ENCODE measurements at regions not wholly inside any gene's neighbourhood (a gene's known extent, or its start where the extent isn't known, plus 50 kb on each side); places are given as distances from the start of the nearest gene placed in this dataset.

- no peaks in the 10 kb centered on the region for H3K79me2 ChIP-seq (ENCODE audit: insufficient read depth, low read length)
- no peaks in the 10 kb centered on the region for H3K36me3 ChIP-seq (ENCODE audit: low read length)
- no peak overlapping the region for H3K4me2 ChIP-seq (ENCODE audit: low read depth, low read length, poor library complexity, severe bottlenecking)
- H3K27ac ChIP-seq (ENCODE audit: low read depth, low read length): no peak overlapping the region
- no peaks in the 10 kb centered on the region for H4K20me1 ChIP-seq (ENCODE audit: low read depth, low read length)
- H3K9me3 ChIP-seq (ENCODE audit: insufficient read depth, low read length): peaks cover 7% of the 10 kb centered on the region; the same call in 1 of the 2 replicates
- H3K4me3 ChIP-seq (ENCODE audit: insufficient read depth, low read length, poor library complexity, severe bottlenecking): no peak overlapping the region
- TF ChIP-seq, protein P1, sequence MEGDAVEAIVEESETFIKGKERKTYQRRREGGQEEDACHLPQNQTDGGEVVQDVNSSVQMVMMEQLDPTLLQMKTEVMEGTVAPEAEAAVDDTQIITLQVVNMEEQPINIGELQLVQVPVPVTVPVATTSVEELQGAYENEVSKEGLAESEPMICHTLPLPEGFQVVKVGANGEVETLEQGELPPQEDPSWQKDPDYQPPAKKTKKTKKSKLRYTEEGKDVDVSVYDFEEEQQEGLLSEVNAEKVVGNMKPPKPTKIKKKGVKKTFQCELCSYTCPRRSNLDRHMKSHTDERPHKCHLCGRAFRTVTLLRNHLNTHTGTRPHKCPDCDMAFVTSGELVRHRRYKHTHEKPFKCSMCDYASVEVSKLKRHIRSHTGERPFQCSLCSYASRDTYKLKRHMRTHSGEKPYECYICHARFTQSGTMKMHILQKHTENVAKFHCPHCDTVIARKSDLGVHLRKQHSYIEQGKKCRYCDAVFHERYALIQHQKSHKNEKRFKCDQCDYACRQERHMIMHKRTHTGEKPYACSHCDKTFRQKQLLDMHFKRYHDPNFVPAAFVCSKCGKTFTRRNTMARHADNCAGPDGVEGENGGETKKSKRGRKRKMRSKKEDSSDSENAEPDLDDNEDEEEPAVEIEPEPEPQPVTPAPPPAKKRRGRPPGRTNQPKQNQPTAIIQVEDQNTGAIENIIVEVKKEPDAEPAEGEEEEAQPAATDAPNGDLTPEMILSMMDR (IDR thresholded peaks at IDR 0.05; ENCODE audit: insufficient read depth, low read length, poor library complexity, severe bottlenecking): no peak
- no peak for TF ChIP-seq EZH2phosphoT487 (conservative IDR thresholded peaks at IDR 0.05; ENCODE audit: low read length)
- no peak overlapping the region for H2AFZ ChIP-seq (ENCODE audit: low read depth, low read length, severe bottlenecking)
- no peaks in the 10 kb centered on the region for H3K9me2 ChIP-seq (replicated peaks; ENCODE audit: insufficient read depth, low read length)
- no peaks in the 10 kb centered on the region for H3K27me3 ChIP-seq (ENCODE audit: low read length)
- no peak overlapping the region for H3K9ac ChIP-seq (ENCODE audit: low read length)
- H3F3A ChIP-seq (ENCODE audit: insufficient read depth): no peaks in the 10 kb centered on the region
These were observed 1129.6 kb upstream of the GBE1 start for GRCh38 chr3:82891028-82891427.

- Histone ChIP-seq H4K20me1 (ENCODE audit: low read depth, low read length) (no peaks in the 10 kb centered on the region), H3F3A (ENCODE audit: insufficient read depth) (no peaks in the 10 kb centered on the region; the same call in 1 of the 2 replicates), H3K4me3 (ENCODE audit: insufficient read depth, low read length, poor library complexity, severe bottlenecking) (no peak overlapping the region), H3K27ac (ENCODE audit: low read depth, low read length) (no peak overlapping the region), H3K4me2 (ENCODE audit: low read depth, low read length, poor library complexity, severe bottlenecking) (no peak overlapping the region), H3K27me3 (ENCODE audit: low read length) (no peaks in the 10 kb centered on the region), H3K36me3 (ENCODE audit: low read length) (no peaks in the 10 kb centered on the region), H3K9me2 (replicated peaks; ENCODE audit: insufficient read depth, low read length) (no peaks in the 10 kb centered on the region), H3K9me3 (ENCODE audit: insufficient read depth, low read length) (peaks cover 5% of the 10 kb centered on the region; the same call in 1 of the 2 replicates), H3K79me2 (ENCODE audit: insufficient read depth, low read length) (no peaks in the 10 kb centered on the region), H2AFZ (ENCODE audit: low read depth, low read length, severe bottlenecking) (peak overlapping the region; percentile 59), H3K9ac (ENCODE audit: low read length) (no peak overlapping the region)
- no peak for TF ChIP-seq EZH2phosphoT487 (conservative IDR thresholded peaks at IDR 0.05; ENCODE audit: low read length)
- TF ChIP-seq, protein P1 (IDR thresholded peaks at IDR 0.05; ENCODE audit: insufficient read depth, low read length, poor library complexity, severe bottlenecking): no peak
These were observed 1121.6 kb upstream of the GBE1 start for GRCh38 chr3:82883072-82883471.

DNA sequence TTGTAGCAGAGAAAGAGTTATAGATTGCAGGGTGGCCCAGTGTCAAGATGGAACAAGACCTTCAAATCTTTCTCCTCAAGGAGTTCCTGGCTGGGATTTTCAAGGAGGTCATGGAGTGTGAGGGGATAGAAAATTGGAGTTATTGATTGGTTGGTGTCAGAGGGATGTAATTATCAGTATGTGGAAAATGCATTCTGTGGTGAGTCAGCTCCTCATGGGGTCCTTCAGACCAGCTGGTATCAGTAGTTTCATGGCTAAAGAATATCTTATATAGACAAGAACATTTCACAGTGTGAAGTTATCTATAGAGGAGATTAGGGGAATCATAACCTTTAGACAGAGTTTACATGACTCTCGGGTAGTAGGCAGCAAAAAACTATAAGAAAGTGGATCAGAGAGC, 1114.0 kb upstream of the GBE1 start:
- Histone ChIP-seq H3K9me2 (replicated peaks; ENCODE audit: insufficient read depth, low read length) (no peaks in the 10 kb centered on the region), H3F3A (ENCODE audit: insufficient read depth) (0 out of 2 replicates have a peak, but pooled peaks cover 5% of the 10 kb centered on the region), H3K27me3 (ENCODE audit: low read length) (no peaks in the 10 kb centered on the region), H3K79me2 (ENCODE audit: insufficient read depth, low read length) (no peaks in the 10 kb centered on the region), H3K9me3 (ENCODE audit: insufficient read depth, low read length) (peaks cover 5% of the 10 kb centered on the region), H3K36me3 (ENCODE audit: low read length) (0 out of 2 replicates have a peak, but pooled peaks cover 4% of the 10 kb centered on the region), H3K4me3 (ENCODE audit: insufficient read depth, low read length, poor library complexity, severe bottlenecking) (no peak overlapping the region), H4K20me1 (ENCODE audit: low read depth, low read length) (no peaks in the 10 kb centered on the region), H2AFZ (ENCODE audit: low read depth, low read length, severe bottlenecking) (peak overlapping the region; percentile 64), H3K9ac (ENCODE audit: low read length) (no peak overlapping the region), H3K27ac (ENCODE audit: low read depth, low read length) (no peak overlapping the region), H3K4me2 (ENCODE audit: low read depth, low read length, poor library complexity, severe bottlenecking) (no peak overlapping the region)
- TF ChIP-seq EZH2phosphoT487 (conservative IDR thresholded peaks at IDR 0.05; ENCODE audit: low read length): no peak
- TF ChIP-seq, protein P1 (IDR thresholded peaks at IDR 0.05; ENCODE audit: insufficient read depth, low read length, poor library complexity, severe bottlenecking): no peak

Data from SU-DHL-6 (cell line).